IMR-90 (cell line): ENCODE measurements at regions not wholly inside any gene's neighbourhood (a gene's known extent, or its start where the extent isn't known, plus 50 kb on each side); places are given as distances from the start of the nearest gene placed in this dataset.

ENCODE experiments used
- ATAC-seq: fragments of 200-7000 bp; cut with Tn5 transposase; 2 replicates; pipeline ENCODE4 v1.9.1; 2020; ENCODE audit warnings: low read depth, mild to moderate bottlenecking, moderate library complexity
- BruUV-seq: library from RNA; stranded (reverse); fragments of 400-500 nt; replicated peaks from 2 replicates; lab custom pipeline; 2021; lab: Mats Ljungman, UMichigan
- CTCF ChIA-PET: fragments of 300-600 bp; formaldehyde crosslinking; extraction: SDS; loops from one replicate; lab custom pipeline; 2021; ENCODE audit warnings: antibody characterized with exemption; lab: Yijun Ruan, JAX
- POLR2A ChIA-PET: fragments of 300-600 bp; sonication (Branson Sonifier 250); formaldehyde crosslinking; loops from one replicate; lab custom pipeline; 2022; ENCODE audit warnings: antibody characterized with exemption; ENCODE audit not compliant: unreplicated experiment; lab: Charles Lee
- DNase-seq: peaks from one replicate; pipeline ENCODE4 v3.0.0; 2013
- H2AFZ ChIP-seq: replicated peaks from 2 replicates; pipeline ENCODE3; 2013; ENCODE audit warnings: low read length, mild to moderate bottlenecking; ENCODE audit not compliant: poor library complexity
- H2AK5ac ChIP-seq: 2 replicates; pipeline ENCODE4 v1.6.1; 2013; ENCODE audit warnings: low read depth, low read length, inconsistent platforms
- H2AK9ac ChIP-seq: replicated peaks from 2 replicates; pipeline ENCODE3; 2013; ENCODE audit warnings: mild to moderate bottlenecking, low read depth, low read length, moderate library complexity; ENCODE audit not compliant: poor library complexity
- H2BK120ac ChIP-seq: 2 replicates; pipeline ENCODE4 v1.6.1; 2013; ENCODE audit warnings: low read depth, low read length, inconsistent platforms
- H2BK15ac ChIP-seq: 3 replicates; pipeline ENCODE4 v1.6.1; 2013; ENCODE audit warnings: low read depth, low read length, inconsistent platforms
- H2BK20ac ChIP-seq: 2 replicates; pipeline ENCODE4 v1.6.1; 2013; ENCODE audit warnings: low read depth, mild to moderate bottlenecking, inconsistent platforms, low read length, moderate library complexity
- H2BK5ac ChIP-seq: 2 replicates; pipeline ENCODE4 v1.6.1; 2013; ENCODE audit warnings: mild to moderate bottlenecking, low read depth, low read length, inconsistent platforms; ENCODE audit not compliant: poor library complexity, severe bottlenecking
- H3K14ac ChIP-seq: replicated peaks from 2 replicates; pipeline ENCODE4 v1.6.1; 2013; ENCODE audit warnings: low read depth, low read length, inconsistent platforms
- H3K18ac ChIP-seq: 2 replicates; pipeline ENCODE4 v1.6.1; 2013; ENCODE audit warnings: low read depth, low read length, control low read depth
- H3K23ac ChIP-seq: 2 replicates; pipeline ENCODE4 v1.6.1; 2013; ENCODE audit warnings: low read depth, low read length, inconsistent platforms
- H3K27ac ChIP-seq: 2 replicates; pipeline ENCODE4 v1.5.1; 2013; ENCODE audit warnings: mild to moderate bottlenecking, control low read depth, low read length; ENCODE audit not compliant: insufficient read depth
- H3K27me3 ChIP-seq: 2 replicates; pipeline ENCODE4 v1.6.1; 2013; ENCODE audit warnings: low read length; ENCODE audit not compliant: control insufficient read depth, insufficient read depth
- H3K36me3 ChIP-seq: 2 replicates; pipeline ENCODE4 v1.6.1; 2013; ENCODE audit warnings: low read length, mixed read lengths; ENCODE audit not compliant: control insufficient read depth, insufficient read depth
- H3K4ac ChIP-seq: 2 replicates; pipeline ENCODE4 v1.6.1; 2013; ENCODE audit warnings: low read depth, low read length, inconsistent platforms
- H3K4me1 ChIP-seq: 2 replicates; pipeline ENCODE4 v1.6.1; 2013; ENCODE audit warnings: low read length, mixed read lengths; ENCODE audit not compliant: control insufficient read depth, insufficient read depth
- H3K4me2 ChIP-seq: 2 replicates; pipeline ENCODE4 v1.6.1; 2013; ENCODE audit warnings: low read depth, mild to moderate bottlenecking, control low read depth, low read length, moderate library complexity
- H3K4me3 ChIP-seq: 2 replicates; pipeline ENCODE4 v1.5.1; 2013; ENCODE audit warnings: low read depth, mild to moderate bottlenecking, control low read depth, low read length, moderate library complexity; ENCODE audit not compliant: insufficient read depth
- H3K56ac ChIP-seq: 2 replicates; pipeline ENCODE4 v1.6.1; 2013; ENCODE audit warnings: low read length, inconsistent platforms; ENCODE audit not compliant: insufficient read depth; ENCODE audit errors: extremely low read depth
- H3K79me1 ChIP-seq, 2 experiments: 2 replicates each; pipeline ENCODE4 v1.6.1; 2013; ENCODE audit warnings: low read length in 2 of 2, inconsistent platforms in 1 of 2, low read depth in 1 of 2
- H3K9ac ChIP-seq: 2 replicates; pipeline ENCODE4 v1.6.1; 2013; ENCODE audit warnings: low read depth, low read length, control low read depth
- H3K9me1 ChIP-seq: 2 replicates; pipeline ENCODE4 v1.6.1; 2013; ENCODE audit warnings: low read length, inconsistent platforms; ENCODE audit not compliant: insufficient read depth
- H3K9me3 ChIP-seq: 2 replicates; pipeline ENCODE4 v1.6.1; 2013; ENCODE audit warnings: low read length; ENCODE audit not compliant: control insufficient read depth, insufficient read depth
- H4K20me1 ChIP-seq: 2 replicates; pipeline ENCODE4 v1.6.1; 2013; ENCODE audit warnings: low read length, inconsistent platforms; ENCODE audit not compliant: insufficient read depth
- H4K5ac ChIP-seq: 2 replicates; pipeline ENCODE4 v1.6.1; 2013; ENCODE audit warnings: mild to moderate bottlenecking, low read depth, low read length, control low read depth
- H4K8ac ChIP-seq, 2 experiments: 2 replicates each; pipeline ENCODE4 v1.6.1; 2013; ENCODE audit warnings: low read depth in 2 of 2, low read length in 2 of 2, control low read depth in 1 of 2, inconsistent platforms in 1 of 2
- H4K91ac ChIP-seq: 2 replicates; pipeline ENCODE4 v1.6.1; 2013; ENCODE audit warnings: low read depth, low read length, inconsistent platforms; ENCODE audit not compliant: insufficient read depth
- BHLHE40 ChIP-seq: fragments of 150-350 bp; IDR thresholded peaks from 2 replicates; pipeline ENCODE4 v1.6.1; 2016; ENCODE audit warnings: mild to moderate bottlenecking, low read depth, low read length
- CEBPB ChIP-seq: IDR thresholded peaks from 2 replicates; pipeline ENCODE4 v1.6.1; 2012; ENCODE audit warnings: low read depth, low read length, improper control_type of control experiment
- CHD1 ChIP-seq: IDR thresholded peaks from 2 replicates; pipeline ENCODE4 v1.6.1; 2012; ENCODE audit warnings: low read depth, low read length, improper control_type of control experiment
- CTCF ChIP-seq: conservative IDR thresholded peaks from 2 replicates; pipeline ENCODE4 v1.5.1; 2012; ENCODE audit warnings: mild to moderate bottlenecking, low read depth, low read length, improper control_type of control experiment
- POLR2A ChIP-seq: IDR thresholded peaks from 2 replicates; pipeline ENCODE4 v1.6.1; 2012; ENCODE audit warnings: mild to moderate bottlenecking, low read depth, low read length
- RAD21 ChIP-seq: IDR thresholded peaks from 2 replicates; pipeline ENCODE4 v1.6.1; 2012; ENCODE audit warnings: low read length, improper control_type of control experiment
- WGBS, 2 experiments: methylation state at CpG; one replicate each; pipeline versions ENCODE4 v1.1.5 to v1.1.7; 2013; ENCODE audit warnings: missing lambda C conversion rate in 2 of 2; ENCODE audit not compliant: insufficient read length in 1 of 2; ENCODE audit errors: extremely low coverage in 2 of 2; 5-methylcytosine and 5-hydroxymethylcytosine counted together
- dilution Hi-C: fragments of 300-500 bp; cut with HindIII; formaldehyde crosslinking; loops from one replicate; pipeline ENCODE4 v1.14.3; 2018; ENCODE audit warnings: low sequenced_read_pairs; ENCODE audit not compliant: unreplicated experiment
- in situ Hi-C: fragments of 300-500 bp; cut with MboI; formaldehyde crosslinking; loops from 3 replicates; pipeline ENCODE4 v1.14.3; 2019; ENCODE audit warnings: low sequenced_read_pairs, inconsistent platforms, mixed read lengths
- intact Hi-C: fragments of 100-400 bp; cut with micrococcal nuclease; formaldehyde crosslinking; loops from 2 replicates; pipeline ENCODE4 v1.10.0; 2022
- TF ChIP-seq, protein P1 (sequence below): fragments of 150-350 bp; IDR thresholded peaks from 2 replicates; pipeline ENCODE4 v1.6.1; 2017; ENCODE audit warnings: mild to moderate bottlenecking, antibody characterized with exemption, low read length, low read depth

GRCh38 chr10:78571891-78572290 lies 496.9 kb upstream of the ZMIZ1 start:
- H2BK120ac ChIP-seq: no peak overlapping the region
- ATAC-seq (no peak), DNase-seq (no peak)
- H2BK15ac ChIP-seq: no peak overlapping the region
- no peak overlapping the region for H4K91ac ChIP-seq
- intact Hi-C loops (no loop called here), in situ Hi-C loops (no loop called here), dilution Hi-C loops (no loop called here)
- no TSS peak for BruUV-seq
- WGBS, 2 experiments: no CpG with 5 or more reads among the region's 1 CpG
- no peaks in the 10 kb centered on the region for H4K20me1 ChIP-seq
- H3K9me3 ChIP-seq: no peaks in the 10 kb centered on the region
- no peak overlapping the region for H2AK9ac ChIP-seq
- H3K23ac ChIP-seq: no peak overlapping the region
- no peak overlapping the region for H2AFZ ChIP-seq
- CTCF ChIA-PET: no interaction called here
- H2AK5ac ChIP-seq: no peak overlapping the region
- H3K27me3 ChIP-seq: peaks cover 18% of the 10 kb centered on the region
- no peak overlapping the region for H2BK20ac ChIP-seq
- H3K9me1 ChIP-seq: no peaks in the 10 kb centered on the region
- H3K36me3 ChIP-seq: no peaks in the 10 kb centered on the region
- H3K4ac ChIP-seq: no peak overlapping the region
- no peak overlapping the region for H4K5ac ChIP-seq
- H3K27ac ChIP-seq: no peak overlapping the region
- POLR2A ChIA-PET: no interaction called here
- no peak for TF ChIP-seq CHD1
- no peak for TF ChIP-seq BHLHE40
- no peak for TF ChIP-seq CEBPB
- TF ChIP-seq, protein P1, sequence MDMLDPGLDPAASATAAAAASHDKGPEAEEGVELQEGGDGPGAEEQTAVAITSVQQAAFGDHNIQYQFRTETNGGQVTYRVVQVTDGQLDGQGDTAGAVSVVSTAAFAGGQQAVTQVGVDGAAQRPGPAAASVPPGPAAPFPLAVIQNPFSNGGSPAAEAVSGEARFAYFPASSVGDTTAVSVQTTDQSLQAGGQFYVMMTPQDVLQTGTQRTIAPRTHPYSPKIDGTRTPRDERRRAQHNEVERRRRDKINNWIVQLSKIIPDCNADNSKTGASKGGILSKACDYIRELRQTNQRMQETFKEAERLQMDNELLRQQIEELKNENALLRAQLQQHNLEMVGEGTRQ: no peak
- no peak for TF ChIP-seq CTCF
- no peak for TF ChIP-seq POLR2A
- TF ChIP-seq RAD21: no peak
- no peak overlapping the region for H3K18ac ChIP-seq
- H3K79me1 ChIP-seq: no peaks in the 10 kb centered on the region
- H3K4me3 ChIP-seq: no peak overlapping the region
- H4K8ac ChIP-seq: no peak overlapping the region
- H2BK5ac ChIP-seq: no peak overlapping the region
- no peaks in the 10 kb centered on the region for H3K4me1 ChIP-seq
- no peak overlapping the region for H3K56ac ChIP-seq
- no peak overlapping the region for H3K4me2 ChIP-seq
- no peak overlapping the region for H3K9ac ChIP-seq
- no peak overlapping the region for H3K14ac ChIP-seq
